ENCODE measurements at regions not wholly inside any gene's neighbourhood (a gene's known extent, or its start where the extent isn't known, plus 50 kb on each side); places are given as distances from the start of the nearest gene placed in this dataset.

- no peak for TF ChIP-seq CTCF (IDR thresholded peaks at IDR 0.05; ENCODE audit: low read depth, low read length, missing control alignments)
- no peak overlapping the region for H3K4me3 ChIP-seq (ENCODE audit: low read depth, low read length)
- no peak for DNase-seq (ENCODE audit: low read depth)
- in situ Hi-C loops (cut with HindIII; ENCODE audit: low sequenced_read_pairs) = no loop called here
Measured at GRCh38 chr4:85291226-85291625, 183.7 kb upstream of the ARHGAP24 start.

- H3K4me3 ChIP-seq (ENCODE audit: low read depth, low read length) = no peak overlapping the region
- TF ChIP-seq CTCF (IDR thresholded peaks at IDR 0.05; ENCODE audit: low read depth, low read length, missing control alignments) = no peak
- no peak for DNase-seq (ENCODE audit: low read depth)
- in situ Hi-C loops (cut with HindIII; ENCODE audit: low sequenced_read_pairs) = no loop called here
Measured at GRCh38 chr4:85298037-85298436, 176.9 kb upstream of the ARHGAP24 start.

GRCh38 chr4:85302193-85302736 is 172.7 kb upstream of the ARHGAP24 start:
- DNase-seq (ENCODE audit: low read depth) = no peak
- in situ Hi-C loops (cut with HindIII; ENCODE audit: low sequenced_read_pairs) = no loop called here
- H3K4me3 ChIP-seq (ENCODE audit: low read depth, low read length) = no peak overlapping the region
- no peak for TF ChIP-seq CTCF (IDR thresholded peaks at IDR 0.05; ENCODE audit: low read depth, low read length, missing control alignments)

GRCh38 chr4:85302756-85303155 is 172.2 kb upstream of the ARHGAP24 start:
- in situ Hi-C loops (cut with HindIII; ENCODE audit: low sequenced_read_pairs) = no loop called here
- no peak for DNase-seq (ENCODE audit: low read depth)
- no peak for TF ChIP-seq CTCF (IDR thresholded peaks at IDR 0.05; ENCODE audit: low read depth, low read length, missing control alignments)
- no peak overlapping the region for H3K4me3 ChIP-seq (ENCODE audit: low read depth, low read length)

GRCh38 chr4:85318415-85318814 is 156.5 kb upstream of the ARHGAP24 start:
- TF ChIP-seq CTCF (IDR thresholded peaks at IDR 0.05; ENCODE audit: low read depth, low read length, missing control alignments) = no peak
- no peak for DNase-seq (ENCODE audit: low read depth)
- H3K4me3 ChIP-seq (ENCODE audit: low read depth, low read length) = no peak overlapping the region
- in situ Hi-C loops (cut with HindIII; ENCODE audit: low sequenced_read_pairs) = no loop called here

- in situ Hi-C loops (cut with HindIII; ENCODE audit: low sequenced_read_pairs) = no loop called here
- DNase-seq (ENCODE audit: low read depth) = no peak
- H3K4me3 ChIP-seq (ENCODE audit: low read depth, low read length) = no peak overlapping the region
- no peak for TF ChIP-seq CTCF (IDR thresholded peaks at IDR 0.05; ENCODE audit: low read depth, low read length, missing control alignments)
Measured at GRCh38 chr4:85358831-85359230, 116.1 kb upstream of the ARHGAP24 start.

GRCh38 chr4:85362550-85362949 is 112.4 kb upstream of the ARHGAP24 start:
- no peak for TF ChIP-seq CTCF (IDR thresholded peaks at IDR 0.05; ENCODE audit: low read depth, low read length, missing control alignments)
- no peak overlapping the region for H3K4me3 ChIP-seq (ENCODE audit: low read depth, low read length)
- in situ Hi-C loops (cut with HindIII; ENCODE audit: low sequenced_read_pairs) = no loop called here
- no peak for DNase-seq (ENCODE audit: low read depth)
